MG63 (cell line): ENCODE measurements at regions not wholly inside any gene's neighbourhood (a gene's known extent, or its start where the extent isn't known, plus 50 kb on each side); places are given as distances from the start of the nearest gene placed in this dataset.
"Not testable (repeated sequence)": the region's sequence is repeated elsewhere in the genome, so short reads cannot be mapped to it uniquely, and the experiment has no call there.

Source experiments
- DNase-seq: peaks from one replicate; pipeline ENCODE4 v3.0.0-alpha.2; 2020
- H3K27me3 ChIP-seq: fragments of 250-450 bp; sonication (Bioruptor Pico); 2 replicates; pipeline ENCODE4 v1.5.1; 2020; ENCODE audit warnings: mild to moderate bottlenecking, moderate library complexity
- H3K36me3 ChIP-seq: fragments of 250-450 bp; sonication (Bioruptor Pico); 2 replicates; pipeline ENCODE4 v1.5.1; 2020; ENCODE audit warnings: mild to moderate bottlenecking, moderate library complexity
- H3K4me3 ChIP-seq: fragments of 250-450 bp; sonication (Bioruptor Pico); 2 replicates; pipeline ENCODE4 v1.5.1; 2020; ENCODE audit warnings: mild to moderate bottlenecking, moderate library complexity
- H3K9me3 ChIP-seq: fragments of 250-450 bp; sonication (Bioruptor Pico); 2 replicates; pipeline ENCODE4 v1.5.1; 2020; ENCODE audit warnings: mild to moderate bottlenecking, moderate library complexity

DNA sequence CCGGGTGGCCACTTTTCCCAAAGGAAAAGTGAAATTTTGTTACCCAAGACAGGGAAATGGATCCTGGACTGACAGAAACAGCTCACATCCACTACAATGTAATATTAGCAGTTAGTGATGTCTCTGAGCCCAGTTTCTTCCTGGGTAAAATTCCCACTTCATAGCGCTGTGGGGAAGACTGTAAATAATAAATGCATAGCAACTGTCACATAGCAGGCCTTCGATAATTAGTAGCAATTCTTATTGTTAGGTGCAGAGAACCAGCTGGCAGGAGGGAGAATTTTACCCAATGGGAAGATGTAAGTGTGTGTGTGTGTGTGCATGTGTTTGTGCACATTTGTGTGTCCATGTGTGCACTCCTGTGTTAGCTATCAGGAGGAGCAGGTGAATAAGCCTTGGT lies 221.5 kb downstream of the SLC4A3 start:
- no peaks in the 10 kb centered on the region for H3K36me3 ChIP-seq
- H3K9me3 ChIP-seq: no peaks in the 10 kb centered on the region
- H3K4me3 ChIP-seq: no peak overlapping the region
- H3K27me3 ChIP-seq: no peaks in the 10 kb centered on the region
- DNase-seq: no peak

DNA sequence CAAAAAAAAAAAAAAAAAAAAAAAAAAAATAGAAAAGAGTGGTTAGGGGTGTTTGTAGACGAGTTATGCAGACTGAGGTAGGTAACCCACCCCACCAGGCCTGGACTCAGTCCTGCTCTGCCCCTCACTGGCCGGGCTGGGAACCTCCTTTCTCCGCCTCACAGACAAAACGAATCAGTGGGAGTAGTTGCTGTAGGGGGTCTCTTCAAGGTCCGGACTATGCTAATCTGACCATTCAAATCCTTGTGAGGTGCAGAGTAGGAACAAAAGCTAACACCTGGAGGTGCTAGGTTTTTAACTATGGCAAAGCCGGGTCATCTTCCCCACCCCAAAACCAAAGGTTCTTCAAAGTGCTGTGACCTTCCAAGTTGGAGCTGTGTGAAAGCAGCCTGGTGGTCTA lies 223.7 kb downstream of the SLC4A3 start:
- Histone ChIP-seq H3K27me3 (no peaks in the 10 kb centered on the region), H3K36me3 (no peaks in the 10 kb centered on the region), H3K4me3 (no peak overlapping the region), H3K9me3 (no peaks in the 10 kb centered on the region)
- DNase-seq: no peak

DNA sequence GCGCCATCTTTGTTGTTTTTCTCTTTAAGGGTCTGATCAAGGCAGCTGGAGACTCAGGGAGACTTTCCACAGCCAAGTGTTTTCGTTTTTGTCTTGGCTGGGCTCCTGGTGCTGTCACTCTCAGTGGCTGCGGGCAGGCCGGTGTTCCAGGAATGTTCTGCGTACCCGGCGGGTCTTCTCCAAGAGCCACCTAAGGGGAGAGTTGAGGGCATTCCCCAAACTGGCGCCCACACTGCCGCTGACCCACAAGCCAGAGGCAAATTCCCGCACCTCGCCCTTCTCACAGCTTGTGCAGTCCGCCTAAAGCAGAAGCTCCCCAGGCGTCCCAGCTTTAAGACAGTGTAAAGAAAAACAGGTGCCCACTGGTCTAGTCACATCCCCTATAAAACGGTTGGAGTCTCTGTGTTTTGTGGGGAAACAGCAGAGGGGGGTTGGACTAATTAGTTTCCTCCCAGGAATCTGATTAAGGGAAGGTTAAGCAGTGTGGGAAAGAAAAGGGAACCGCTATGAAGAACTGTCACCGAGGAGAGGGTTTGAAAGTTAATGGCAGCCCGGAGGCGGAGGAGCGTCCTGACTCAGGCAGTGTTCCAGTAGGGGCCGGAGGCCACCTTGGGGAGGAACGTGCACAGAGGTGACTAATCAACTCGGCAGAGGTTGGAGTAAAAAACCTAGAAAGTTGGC lies 224.5 kb downstream of the SLC4A3 start:
- Histone ChIP-seq H3K4me3 (peak overlapping the region; percentile 23), H3K27me3 (no peaks in the 10 kb centered on the region), H3K9me3 (no peaks in the 10 kb centered on the region), H3K36me3 (no peaks in the 10 kb centered on the region)
- DNase-seq: peak; percentile 50

DNA sequence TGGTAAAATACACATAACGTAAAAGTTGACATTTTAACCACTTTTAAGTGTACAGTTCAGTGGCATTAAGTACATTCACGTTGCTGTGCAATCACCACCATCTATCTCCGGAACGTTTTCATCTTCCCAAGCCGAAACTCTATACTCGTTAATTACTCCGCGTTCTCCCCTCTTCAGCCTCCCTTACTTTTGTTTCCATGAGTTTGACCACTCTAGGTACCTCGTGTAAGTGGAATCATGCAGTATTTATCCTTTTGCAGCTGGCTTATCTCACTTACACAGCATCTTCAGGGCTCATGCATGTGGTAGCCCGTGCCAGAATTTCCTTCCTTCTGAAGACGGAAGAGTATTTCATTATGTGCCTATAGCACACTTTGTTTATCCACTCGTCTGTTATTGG lies 225.2 kb downstream of the SLC4A3 start:
- Histone ChIP-seq H3K4me3 (no peak overlapping the region; the same call in 1 of the 2 replicates), H3K36me3 (no peaks in the 10 kb centered on the region), H3K9me3 (no peaks in the 10 kb centered on the region), H3K27me3 (no peaks in the 10 kb centered on the region)
- no peak for DNase-seq

DNA sequence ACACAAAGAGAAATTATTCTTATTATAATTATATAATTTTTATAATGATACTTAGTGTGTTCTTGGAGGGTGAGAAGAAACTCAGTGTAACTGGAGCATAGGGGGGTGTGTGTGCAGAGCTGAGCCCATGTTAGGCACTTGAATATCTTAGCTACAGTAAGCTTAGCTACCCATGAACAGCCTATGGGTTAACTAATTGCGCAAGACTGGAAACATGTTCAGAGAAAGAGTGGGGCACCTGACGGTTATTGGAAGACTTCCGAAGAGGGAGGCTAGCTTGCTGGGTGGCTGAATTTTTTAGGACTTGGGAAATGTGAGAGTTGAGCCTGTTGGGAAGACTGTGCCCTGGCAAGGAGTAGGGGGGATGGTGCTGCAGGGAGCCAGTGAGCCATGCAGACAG lies 229.2 kb downstream of the SLC4A3 start:
- Histone ChIP-seq H3K27me3 (no peaks in the 10 kb centered on the region), H3K9me3 (no peaks in the 10 kb centered on the region), H3K4me3 (no peak overlapping the region), H3K36me3 (no peaks in the 10 kb centered on the region)
- DNase-seq: no peak

DNA sequence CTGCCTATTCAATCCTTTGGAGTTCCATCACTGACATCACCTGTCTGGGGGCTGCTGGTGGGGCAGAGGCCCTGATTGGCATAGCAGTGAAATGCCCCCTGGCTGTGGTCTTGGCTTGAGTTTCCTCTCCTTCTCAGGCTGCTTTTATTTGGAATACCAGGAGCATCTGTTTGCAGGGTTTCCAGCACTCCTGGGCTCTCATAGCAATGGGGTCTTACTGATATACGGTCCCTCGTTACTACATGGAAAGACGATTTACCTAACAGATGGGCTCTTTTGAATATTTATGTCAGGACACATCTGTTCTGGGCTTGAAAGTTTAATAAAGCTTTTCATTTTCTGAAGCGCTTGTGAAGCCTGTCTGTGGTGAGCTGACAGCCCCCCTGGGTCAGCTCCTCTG lies 230.3 kb downstream of the SLC4A3 start:
- H3K9me3 ChIP-seq: no peaks in the 10 kb centered on the region
- DNase-seq: no peak
- no peak overlapping the region for H3K4me3 ChIP-seq
- no peaks in the 10 kb centered on the region for H3K27me3 ChIP-seq
- H3K36me3 ChIP-seq: no peaks in the 10 kb centered on the region

DNA sequence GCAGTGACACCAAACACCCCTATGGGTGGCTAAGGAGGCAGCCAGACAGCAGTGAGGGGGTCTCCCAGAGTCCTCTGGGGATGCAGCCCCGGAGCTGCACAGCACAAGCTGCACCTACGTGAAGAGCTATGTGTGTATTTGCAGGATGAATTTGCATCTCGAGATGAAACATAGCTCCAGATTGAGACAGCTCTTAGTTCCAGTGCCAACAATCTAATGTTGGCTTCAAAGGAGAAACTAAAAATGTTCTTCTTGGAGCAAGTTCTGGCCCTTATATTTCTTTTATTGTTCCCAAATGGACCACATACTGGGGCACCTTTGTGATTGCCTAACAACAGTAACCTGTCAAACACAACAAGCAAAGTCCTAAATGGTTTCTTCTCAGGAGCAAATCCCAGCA lies 233.9 kb downstream of the SLC4A3 start:
- no peaks in the 10 kb centered on the region for H3K9me3 ChIP-seq
- H3K36me3 ChIP-seq: no peaks in the 10 kb centered on the region
- H3K4me3 ChIP-seq: no peak overlapping the region
- no peak for DNase-seq
- no peaks in the 10 kb centered on the region for H3K27me3 ChIP-seq

DNA sequence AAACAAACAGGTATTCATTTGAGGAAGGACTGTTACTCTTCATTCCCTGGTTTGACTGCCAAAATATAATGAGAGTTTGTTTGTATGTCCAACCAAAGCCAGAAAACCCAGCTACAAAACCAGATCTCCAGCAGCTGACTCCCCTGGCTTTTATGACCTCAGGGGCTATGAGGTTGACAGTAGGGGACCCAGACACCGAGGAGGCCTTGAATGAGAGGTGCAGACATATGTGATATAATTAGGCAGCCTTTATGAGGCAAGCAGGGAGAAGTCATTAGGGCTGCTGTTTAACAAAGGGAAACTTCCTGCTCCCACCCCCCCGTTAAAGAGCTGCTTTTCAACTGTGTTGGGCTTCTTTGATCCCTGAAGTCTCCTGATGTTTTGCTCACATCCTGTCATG lies 236.7 kb downstream of the SLC4A3 start:
- H3K36me3 ChIP-seq: no peaks in the 10 kb centered on the region
- DNase-seq: no peak
- no peak overlapping the region for H3K4me3 ChIP-seq
- no peaks in the 10 kb centered on the region for H3K27me3 ChIP-seq
- H3K9me3 ChIP-seq: no peaks in the 10 kb centered on the region

DNA sequence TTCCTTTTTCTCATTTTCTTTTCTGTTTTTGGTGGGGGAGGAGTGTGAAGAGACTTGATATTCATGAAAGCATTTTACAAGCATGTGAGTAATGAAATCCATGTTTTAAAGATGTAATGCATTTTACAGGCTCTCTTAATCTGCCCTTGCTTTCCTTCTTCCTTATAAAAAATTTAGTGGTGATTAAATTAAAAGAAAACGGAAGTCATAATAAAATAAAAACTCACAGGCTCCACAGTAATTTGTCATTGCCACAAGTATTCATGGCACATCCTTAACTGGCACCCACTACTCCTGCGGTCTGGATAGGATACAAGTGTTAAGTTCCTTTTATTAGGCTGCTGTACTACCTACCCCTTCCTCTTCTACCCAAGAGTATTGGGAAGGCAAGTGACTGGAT lies 241.2 kb downstream of the SLC4A3 start:
- Histone ChIP-seq H3K27me3 (no peaks in the 10 kb centered on the region), H3K36me3 (no peaks in the 10 kb centered on the region), H3K4me3 (no peak overlapping the region), H3K9me3 (no peaks in the 10 kb centered on the region)
- DNase-seq: no peak

DNA sequence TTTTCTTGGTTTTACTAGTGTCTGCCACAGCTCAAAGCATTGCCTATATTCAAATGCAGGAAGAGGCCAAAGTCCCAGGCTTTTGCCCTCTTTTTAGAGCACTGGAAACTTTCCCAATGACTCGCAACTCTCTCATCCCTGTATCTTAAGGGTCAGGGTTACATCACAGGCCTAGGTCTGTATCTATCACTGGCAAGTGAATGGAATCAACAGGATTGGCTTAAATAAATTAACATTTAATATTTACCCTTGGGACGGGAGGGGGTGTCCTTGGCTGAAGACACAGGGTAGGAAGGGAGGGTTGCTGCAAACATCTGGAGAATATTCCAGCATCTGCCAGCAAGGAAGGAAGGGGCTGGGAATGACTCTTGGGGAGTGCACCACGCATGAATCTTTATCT lies 242.6 kb downstream of the SLC4A3 start:
- H3K27me3 ChIP-seq: no peaks in the 10 kb centered on the region
- DNase-seq: peak; percentile 53

DNA sequence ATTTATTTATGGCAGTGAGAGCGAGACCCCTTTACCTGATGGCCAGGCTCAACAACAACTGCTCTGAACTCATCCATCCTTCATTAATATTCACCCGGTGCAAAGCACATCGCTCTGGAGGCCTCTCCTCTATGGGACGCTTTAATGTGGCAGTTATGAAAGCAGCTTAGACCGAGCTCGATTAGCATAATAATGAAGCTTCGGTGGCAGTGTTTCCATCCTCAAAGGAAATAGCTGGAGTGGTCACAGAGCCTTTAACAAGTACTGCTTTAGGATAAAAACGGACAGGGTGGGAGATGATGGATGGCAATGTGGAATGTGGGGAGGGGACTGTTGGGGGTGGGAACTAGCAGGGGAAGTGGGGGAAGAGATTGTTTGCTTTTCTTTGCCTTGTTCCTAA lies 243.9 kb downstream of the SLC4A3 start:
- Histone ChIP-seq H3K4me3 (no peak overlapping the region), H3K9me3 (no peaks in the 10 kb centered on the region), H3K36me3 (no peaks in the 10 kb centered on the region), H3K27me3 (no peaks in the 10 kb centered on the region)
- no peak for DNase-seq

More for the DNA sequence above, 242.6 kb downstream of the SLC4A3 start:
- no peaks in the 10 kb centered on the region for H3K36me3 ChIP-seq
- no peak overlapping the region for H3K4me3 ChIP-seq
- H3K9me3 ChIP-seq: no peaks in the 10 kb centered on the region

DNA sequence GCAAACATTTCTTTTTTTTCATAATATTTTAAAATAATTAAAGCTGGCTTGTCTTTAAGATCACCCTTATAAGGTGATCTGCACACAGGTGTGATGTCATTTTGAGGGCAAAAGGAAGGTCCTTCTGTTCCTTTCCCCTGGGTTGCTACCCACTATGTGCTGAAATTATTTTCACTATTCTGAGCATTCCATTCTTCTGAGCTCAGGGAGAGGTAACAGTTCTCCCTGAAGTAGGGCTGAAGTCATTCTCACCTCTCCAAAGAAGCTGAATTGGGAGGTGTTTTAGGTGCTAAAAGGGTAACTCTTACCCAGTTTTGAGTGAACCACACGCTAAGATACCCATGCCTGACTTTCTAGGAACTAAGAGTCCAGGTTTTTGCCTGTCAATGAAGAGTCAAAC lies 247.6 kb downstream of the SLC4A3 start:
- DNase-seq: no peak
- no peaks in the 10 kb centered on the region for H3K9me3 ChIP-seq
- H3K27me3 ChIP-seq: no peaks in the 10 kb centered on the region
- no peak overlapping the region for H3K4me3 ChIP-seq
- H3K36me3 ChIP-seq: no peaks in the 10 kb centered on the region

DNA sequence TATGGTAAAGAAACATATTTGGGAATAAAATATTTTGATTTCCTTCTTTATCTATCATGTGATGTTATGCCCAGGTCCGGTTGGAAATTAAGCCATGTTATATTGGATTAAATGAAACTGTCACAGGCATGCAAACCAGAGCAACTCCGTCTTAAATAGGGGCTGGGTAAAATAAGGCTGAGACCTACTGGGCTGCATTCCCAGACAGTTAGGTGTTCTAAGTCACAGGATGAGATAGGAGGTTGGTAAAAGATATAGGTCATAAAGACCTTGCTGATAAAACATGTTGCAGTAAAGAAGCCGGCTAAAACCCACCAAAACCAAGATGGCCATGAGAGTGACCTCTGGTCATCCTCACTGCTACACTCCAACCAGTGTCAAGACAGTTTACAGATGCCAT lies 248.6 kb downstream of the SLC4A3 start:
- not testable (repeated sequence) for DNase-seq, H3K4me3 ChIP-seq, H3K9me3 ChIP-seq, H3K36me3 ChIP-seq, H3K27me3 ChIP-seq

DNA sequence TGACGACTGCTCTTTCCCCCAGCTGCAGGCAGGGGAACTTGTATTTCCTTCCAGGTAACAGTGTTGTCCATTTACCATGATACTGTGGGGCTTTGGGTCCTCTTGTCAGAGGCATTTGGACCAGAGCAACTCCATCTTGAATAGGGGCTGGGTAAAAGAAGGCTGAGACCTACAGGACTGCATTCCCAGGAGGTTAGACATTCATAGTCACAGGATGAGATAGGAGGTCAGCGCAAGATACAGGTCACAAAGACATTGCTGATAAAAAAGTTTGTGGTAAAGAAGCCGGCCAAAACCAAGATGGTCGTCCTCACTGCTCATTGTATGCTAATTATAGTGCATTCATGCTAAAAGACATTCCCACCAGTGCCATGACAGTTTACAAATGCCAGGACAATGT lies 249.5 kb downstream of the SLC4A3 start:
- Histone ChIP-seq H3K27me3 (no peaks in the 10 kb centered on the region; the same call in 1 of the 2 replicates), H3K4me3 (no peak overlapping the region), H3K9me3 (no peaks in the 10 kb centered on the region), H3K36me3 (no peaks in the 10 kb centered on the region)
- no peak for DNase-seq

DNA sequence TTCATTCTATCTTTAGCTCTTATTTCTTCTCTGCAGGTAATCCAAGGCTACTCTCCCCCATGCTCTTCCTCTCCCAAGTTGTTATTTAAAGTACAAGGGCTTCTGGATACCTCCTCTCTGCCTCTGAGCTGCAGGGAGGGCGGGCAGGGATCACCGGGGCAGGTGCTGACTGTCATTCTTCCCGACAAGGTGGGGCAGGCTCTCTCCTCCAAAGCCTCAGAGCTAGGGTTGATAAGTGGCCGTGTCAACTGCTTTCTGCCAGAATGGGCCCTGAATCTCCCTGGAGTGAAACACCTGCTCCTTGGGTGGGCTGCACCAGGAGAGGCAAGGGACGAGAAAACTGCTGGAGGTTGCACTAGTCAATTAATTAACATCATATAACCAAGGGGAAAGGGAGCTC lies 250.3 kb downstream of the SLC4A3 start:
- no peak overlapping the region for H3K4me3 ChIP-seq
- no peaks in the 10 kb centered on the region for H3K36me3 ChIP-seq
- H3K27me3 ChIP-seq: no peaks in the 10 kb centered on the region; the same call in 1 of the 2 replicates
- no peaks in the 10 kb centered on the region for H3K9me3 ChIP-seq
- no peak for DNase-seq

DNA sequence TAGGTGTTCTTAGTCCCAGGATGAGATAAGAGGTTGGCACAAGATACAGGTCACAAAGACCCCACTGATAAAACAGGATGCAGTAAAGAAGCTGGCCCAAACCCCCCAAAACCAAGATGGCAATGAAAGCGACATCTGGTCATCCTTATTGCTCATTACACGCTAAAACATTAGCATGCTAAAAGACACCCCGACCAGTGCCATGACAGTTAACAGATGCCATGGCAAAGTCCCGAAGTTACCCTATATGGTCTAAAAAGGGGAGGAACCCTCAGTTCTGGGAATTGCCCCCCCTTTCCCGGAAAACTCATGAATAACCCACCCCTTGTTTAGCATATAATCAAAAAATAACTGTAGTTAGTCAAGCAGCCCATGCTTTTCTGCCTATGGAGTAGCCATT lies 251.1 kb downstream of the SLC4A3 start:
- H3K4me3 ChIP-seq: no peak overlapping the region
- no peaks in the 10 kb centered on the region; the same call in 1 of the 2 replicates for H3K27me3 ChIP-seq
- H3K36me3 ChIP-seq: no peaks in the 10 kb centered on the region
- no peaks in the 10 kb centered on the region for H3K9me3 ChIP-seq
- no peak for DNase-seq

DNA sequence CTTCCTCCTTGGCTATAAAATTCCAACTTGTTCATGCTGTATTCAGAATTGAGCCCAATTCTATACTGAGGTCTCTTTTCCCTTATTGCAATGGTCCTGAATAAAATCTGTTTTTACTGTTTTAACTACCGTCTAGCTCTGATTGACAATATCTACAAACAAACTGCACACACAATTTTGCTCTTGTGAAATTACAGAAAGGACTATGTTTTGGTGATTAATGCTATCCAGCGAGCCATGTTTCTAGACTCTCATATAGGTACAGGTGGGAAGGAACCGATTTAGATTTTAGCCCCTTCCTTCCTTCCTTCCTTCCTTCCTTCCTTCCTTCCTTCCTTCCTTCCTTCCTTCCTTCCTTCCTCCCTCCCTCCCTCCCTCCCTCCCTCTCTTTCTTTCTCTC lies 254.4 kb downstream of the SLC4A3 start:
- Histone ChIP-seq H3K36me3 (no peaks in the 10 kb centered on the region), H3K9me3 (no peaks in the 10 kb centered on the region), H3K27me3 (no peaks in the 10 kb centered on the region; the same call in 1 of the 2 replicates), H3K4me3 (no peak overlapping the region)
- no peak for DNase-seq

DNA sequence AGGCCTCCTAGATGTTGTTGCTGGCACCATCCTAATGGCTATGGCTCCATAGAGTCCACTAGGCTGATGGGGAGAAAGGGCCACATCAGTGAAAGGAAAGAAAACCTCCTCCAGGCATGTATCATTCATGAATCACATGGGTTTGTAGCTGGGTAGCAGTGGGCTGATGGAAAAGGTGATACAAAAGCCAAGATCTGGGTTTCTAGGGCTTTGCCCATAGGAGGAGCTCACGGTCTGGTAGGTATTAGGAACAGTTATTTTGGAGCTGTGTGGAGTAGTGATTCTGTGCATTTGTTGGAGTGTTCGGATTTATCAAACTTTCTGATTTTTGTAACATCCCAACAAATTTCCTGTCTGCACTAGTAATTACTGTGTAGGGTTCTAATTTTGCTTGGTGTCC lies 259.2 kb downstream of the SLC4A3 start:
- no peak overlapping the region for H3K4me3 ChIP-seq
- no peaks in the 10 kb centered on the region for H3K9me3 ChIP-seq
- H3K27me3 ChIP-seq: no peaks in the 10 kb centered on the region
- no peaks in the 10 kb centered on the region for H3K36me3 ChIP-seq
- no peak for DNase-seq

DNA sequence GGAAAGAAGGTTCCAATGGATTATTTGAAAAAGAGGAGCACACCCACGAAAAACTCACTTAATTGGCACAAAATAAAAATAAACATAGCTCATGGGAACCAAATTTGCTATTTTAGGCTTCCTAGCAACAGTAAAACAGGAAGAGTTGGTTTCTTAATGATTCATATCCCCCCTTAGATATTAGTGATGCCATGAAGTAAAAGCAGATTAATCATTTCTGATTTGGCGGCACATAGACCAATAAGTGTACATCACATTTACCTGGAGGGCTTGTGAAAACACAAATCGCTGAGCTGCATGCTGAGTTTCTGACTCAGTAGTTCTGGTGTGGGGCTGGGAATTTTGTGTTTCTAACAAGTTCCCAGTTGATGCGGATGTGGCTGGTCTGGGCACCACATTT lies 260.4 kb downstream of the SLC4A3 start:
- Histone ChIP-seq H3K4me3 (no peak overlapping the region), H3K36me3 (no peaks in the 10 kb centered on the region), H3K27me3 (no peaks in the 10 kb centered on the region), H3K9me3 (no peaks in the 10 kb centered on the region)
- no peak for DNase-seq
